Endometrium (tissue), 2 donors: ENCODE measurements at regions not wholly inside any gene's neighbourhood (a gene's known extent, or its start where the extent isn't known, plus 50 kb on each side); places are given as distances from the start of the nearest gene placed in this dataset.

ENCODE experiments used
- FAIRE-seq: peaks from 2 replicates; lab custom pipeline; 2012; peaks lifted over from hg19 to GRCh38; lab: Jason Lieb, UNC
- donor health status: control.
- donor health status: control.

GRCh38 chr2:239546541-239546940, 145.7 kb upstream of the HDAC4 start:
- no peak for FAIRE-seq

- no peak for FAIRE-seq
Measured at GRCh38 chr2:239545741-239546392, 145.0 kb upstream of the HDAC4 start.

- no peak for FAIRE-seq
Measured at GRCh38 chr2:239544918-239545465, 144.2 kb upstream of the HDAC4 start.

GRCh38 chr2:239544143-239544917, 143.5 kb upstream of the HDAC4 start:
- peak; percentile 80 for FAIRE-seq

GRCh38 chr2:239543702-239544101, 142.9 kb upstream of the HDAC4 start:
- FAIRE-seq: no peak

- no peak for FAIRE-seq
Measured at GRCh38 chr2:239540174-239540573, 139.4 kb upstream of the HDAC4 start.

GRCh38 chr2:239539776-239540100, 138.9 kb upstream of the HDAC4 start:
- no peak for FAIRE-seq

- FAIRE-seq: no peak
Measured at GRCh38 chr2:239539083-239539775, 138.4 kb upstream of the HDAC4 start.

- no peak for FAIRE-seq
Measured at GRCh38 chr2:239538357-239539052, 137.7 kb upstream of the HDAC4 start.

GRCh38 chr2:239537633-239538356, 137.0 kb upstream of the HDAC4 start:
- FAIRE-seq: no peak

GRCh38 chr2:239536186-239536585, 135.4 kb upstream of the HDAC4 start:
- FAIRE-seq: no peak

- no peak for FAIRE-seq
Measured at GRCh38 chr2:239535413-239536144, 134.8 kb upstream of the HDAC4 start.

- FAIRE-seq: no peak
Measured at GRCh38 chr2:239534581-239535412, 134.0 kb upstream of the HDAC4 start.

- FAIRE-seq: peak; percentile 60
Measured at GRCh38 chr2:239533569-239534316, 132.9 kb upstream of the HDAC4 start.

GRCh38 chr2:239532859-239533258, 132.0 kb upstream of the HDAC4 start:
- FAIRE-seq: no peak

GRCh38 chr2:239532250-239532649, 131.4 kb upstream of the HDAC4 start:
- FAIRE-seq: no peak

GRCh38 chr2:239531456-239532241, 130.8 kb upstream of the HDAC4 start:
- FAIRE-seq: no peak

GRCh38 chr2:239530749-239531316, 130.0 kb upstream of the HDAC4 start:
- no peak for FAIRE-seq
